GM21528 (cell line): ENCODE measurements at regions not wholly inside any gene's neighbourhood (a gene's known extent, or its start where the extent isn't known, plus 50 kb on each side); places are given as distances from the start of the nearest gene placed in this dataset.
"Not testable (repeated sequence)": the region's sequence is repeated elsewhere in the genome, so short reads cannot be mapped to it uniquely, and the experiment has no call there.

Experiments used
- ATAC-seq: cut with Tn5 transposase; IDR thresholded peaks from one replicate; pipeline ENCODE4 v1.9.1; 2021; ENCODE audit warnings: mild to moderate bottlenecking, moderate library complexity; ENCODE audit not compliant: unreplicated experiment, low FRiP score

DNA sequence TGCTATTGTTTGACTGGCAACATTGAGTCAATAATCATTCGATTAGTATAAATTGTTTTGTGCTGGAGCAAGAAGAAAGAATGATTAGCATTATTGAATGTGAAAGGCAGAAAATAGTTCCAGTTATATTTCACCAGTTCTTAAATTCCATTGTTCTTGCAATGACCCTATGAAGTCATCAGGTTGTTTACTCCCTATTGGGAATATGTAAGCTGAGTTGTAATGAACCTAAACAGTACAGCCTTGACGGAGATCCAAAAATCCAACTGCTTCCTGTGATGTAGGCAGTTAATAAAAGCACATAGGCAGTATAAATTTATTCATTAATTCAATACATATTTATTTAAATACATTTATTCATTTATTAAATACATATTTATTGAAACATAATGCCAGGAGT is 947.5 kb downstream of the PCDH7 start:
- ATAC-seq, result no peak

DNA sequence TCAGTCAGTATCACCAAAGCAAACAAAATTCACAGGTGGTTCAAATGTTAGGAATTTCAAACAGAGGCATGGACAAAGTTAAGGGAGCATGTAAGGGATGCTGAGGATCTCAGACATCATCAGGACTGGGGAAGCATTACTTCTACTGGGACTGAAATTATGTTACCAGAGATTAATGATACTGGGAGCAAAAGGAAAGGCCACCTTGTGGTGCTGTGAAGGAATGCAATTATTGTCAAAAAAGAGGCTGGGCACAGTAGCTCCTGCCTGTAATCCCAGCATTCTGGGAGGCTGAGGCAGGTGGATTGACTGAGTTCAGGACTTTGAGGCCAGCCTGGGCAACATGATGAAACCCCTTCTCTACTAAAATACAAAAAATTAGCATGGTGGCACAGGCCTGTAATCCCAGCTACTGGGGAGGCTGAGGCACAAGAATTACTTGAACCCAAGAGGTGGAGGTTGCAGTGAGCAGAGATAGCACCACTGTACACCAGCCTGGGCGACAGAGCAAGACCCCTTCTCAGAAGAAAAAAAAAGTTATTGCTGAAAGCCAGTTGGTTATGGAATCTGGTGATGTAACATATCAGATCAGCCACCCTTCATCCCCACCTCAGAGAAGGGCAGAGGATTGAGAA is 954.3 kb downstream of the PCDH7 start:
- ATAC-seq, result no peak

DNA sequence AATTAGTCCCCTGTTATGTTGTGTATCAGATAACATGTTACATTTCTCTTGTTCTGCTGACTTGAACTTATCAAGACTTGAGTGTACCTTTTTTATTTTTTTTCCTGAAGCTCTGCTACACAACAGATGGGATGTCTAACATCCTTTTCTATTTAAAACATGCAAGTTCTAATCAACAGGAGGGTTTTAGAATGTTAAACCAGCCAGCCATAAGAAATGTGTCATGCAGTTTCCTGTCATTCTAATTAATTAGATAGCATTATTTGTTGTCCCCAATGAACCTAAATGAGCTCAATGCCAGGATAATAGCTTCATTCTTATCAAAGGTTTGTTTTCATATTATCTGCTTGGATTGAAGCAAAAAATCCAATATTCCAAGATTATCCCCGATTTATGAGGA is 958.2 kb downstream of the PCDH7 start:
- no peak for ATAC-seq

DNA sequence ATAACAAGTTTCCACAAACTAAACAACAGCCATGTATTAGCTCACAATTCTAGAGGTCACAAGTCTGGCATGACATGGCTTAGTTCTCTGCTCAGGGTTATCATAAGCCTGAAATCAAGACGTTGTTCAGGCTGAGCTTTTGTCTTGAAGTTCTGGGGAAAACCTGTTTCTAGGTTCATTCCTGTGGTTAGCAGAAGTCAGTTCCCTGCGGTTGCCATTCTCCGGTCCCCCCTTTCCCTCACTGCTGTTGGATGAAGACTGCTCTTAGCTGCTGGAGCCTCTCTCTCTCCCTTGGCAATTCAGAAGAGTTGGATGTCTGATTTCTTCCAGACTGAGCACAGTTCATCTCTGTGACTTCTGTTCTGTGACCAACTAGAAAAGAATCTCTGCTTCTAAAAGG is 962.6 kb downstream of the PCDH7 start:
- no peak for ATAC-seq

DNA sequence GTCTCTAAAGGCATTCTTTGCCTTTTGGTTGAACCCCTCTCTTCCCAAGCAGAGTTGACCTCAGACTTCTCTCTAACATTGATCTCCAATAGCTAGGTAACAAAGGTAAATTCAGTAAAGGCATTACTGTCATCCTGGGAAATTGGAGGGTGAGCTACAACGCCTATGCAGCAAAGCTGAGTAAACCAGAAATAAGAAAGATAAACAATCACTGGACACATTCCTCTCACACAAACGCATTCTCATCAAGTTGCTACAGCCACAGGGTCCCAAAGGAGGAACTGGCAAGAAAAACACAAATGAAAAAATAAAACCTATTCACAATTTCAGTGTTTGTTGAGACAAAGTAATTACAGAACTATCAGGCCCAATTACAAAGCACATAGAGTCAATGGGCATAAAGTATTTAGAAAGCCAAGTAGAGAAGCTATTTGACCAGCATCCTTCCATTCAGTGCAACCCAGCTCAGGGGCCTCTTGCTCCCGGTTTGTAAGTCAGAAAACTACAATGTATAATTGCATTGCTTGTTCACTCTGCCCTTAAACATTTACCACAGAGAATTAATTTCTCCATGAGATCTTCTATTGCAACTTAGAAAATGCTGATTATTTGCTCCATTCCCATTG is 967.7 kb downstream of the PCDH7 start:
- no peak for ATAC-seq

DNA sequence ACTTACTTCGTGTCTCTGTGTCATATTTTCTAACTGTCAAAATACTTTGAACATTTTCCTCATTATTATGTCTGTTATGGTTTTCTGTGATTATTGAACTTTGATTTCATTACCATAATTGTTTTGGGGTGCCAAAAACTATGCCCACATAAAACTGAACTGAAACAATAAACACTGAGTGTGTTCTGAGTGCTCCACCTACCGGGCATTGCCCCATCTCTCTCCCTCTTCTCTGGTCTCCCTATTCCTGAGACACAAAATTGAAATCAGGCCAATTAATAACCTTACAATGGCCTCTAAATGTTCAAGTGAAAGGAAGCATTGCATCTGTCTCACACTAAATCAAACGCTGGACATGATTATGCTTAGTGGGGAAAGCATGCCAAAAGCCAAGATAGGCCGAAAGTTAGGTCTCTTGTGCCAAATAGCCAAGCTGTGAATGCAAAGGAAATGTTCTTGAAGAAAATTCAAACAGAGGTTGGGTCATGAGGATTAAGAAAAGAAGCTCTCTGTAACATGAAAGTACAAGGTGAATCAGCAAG is 972.3 kb downstream of the PCDH7 start:
- no peak for ATAC-seq

DNA sequence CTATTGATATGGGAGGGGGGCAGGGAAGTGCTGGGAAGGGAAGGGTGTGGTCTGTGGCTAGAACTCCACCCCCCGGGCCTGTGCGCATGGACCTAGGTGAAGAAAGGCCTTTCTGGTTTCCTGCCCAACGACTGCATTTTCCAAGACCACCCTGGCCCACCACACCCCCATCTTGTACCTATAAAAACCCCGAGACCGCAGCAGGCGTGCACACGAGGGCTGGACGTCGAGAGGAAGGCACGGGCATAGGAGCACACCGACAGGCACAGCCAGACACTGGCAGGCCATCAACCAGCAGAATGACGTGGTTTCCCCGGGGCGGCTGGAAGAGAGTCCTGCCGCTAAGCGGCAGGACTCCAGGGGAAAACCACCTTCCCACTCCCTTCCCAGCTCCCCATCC is 981.1 kb downstream of the PCDH7 start:
- no peak for ATAC-seq

DNA sequence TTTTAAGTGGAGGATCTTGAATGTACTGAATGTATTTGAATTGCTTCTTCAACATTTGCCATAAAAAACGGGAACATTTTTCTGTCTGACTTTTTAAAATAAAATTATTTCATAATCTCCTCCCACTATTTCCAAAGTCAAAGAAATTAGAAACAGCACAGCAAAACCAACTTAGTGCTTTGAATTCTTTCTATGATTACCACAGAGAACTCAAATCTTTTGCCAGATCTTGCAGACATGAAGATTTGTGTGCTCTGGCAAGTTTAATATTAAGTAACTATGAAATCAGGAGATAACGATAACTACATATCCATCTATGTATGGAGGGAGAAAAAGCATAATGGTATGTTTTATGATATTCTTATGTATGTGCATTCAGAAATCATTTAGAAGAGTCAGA is 982.2 kb downstream of the PCDH7 start:
- ATAC-seq, result no peak

DNA sequence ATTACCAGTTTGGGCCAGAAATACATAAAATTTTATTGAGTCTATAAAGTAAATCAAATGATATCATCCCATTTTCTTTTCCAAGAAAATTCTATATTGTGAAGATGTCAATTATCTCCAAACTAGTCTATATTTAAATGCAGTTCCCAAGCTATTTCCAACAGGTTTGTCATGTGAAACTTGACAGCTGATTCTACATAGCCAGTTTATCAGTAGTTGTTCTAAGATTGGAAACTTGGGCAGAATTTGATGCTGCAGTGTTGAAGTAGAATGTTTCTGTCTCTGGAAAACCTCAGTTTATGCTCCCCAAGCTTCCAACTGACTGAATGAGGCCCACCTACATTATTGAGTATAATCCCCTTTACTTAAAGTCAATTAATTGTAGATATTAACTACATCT is 994.1 kb downstream of the PCDH7 start:
- no peak for ATAC-seq

DNA sequence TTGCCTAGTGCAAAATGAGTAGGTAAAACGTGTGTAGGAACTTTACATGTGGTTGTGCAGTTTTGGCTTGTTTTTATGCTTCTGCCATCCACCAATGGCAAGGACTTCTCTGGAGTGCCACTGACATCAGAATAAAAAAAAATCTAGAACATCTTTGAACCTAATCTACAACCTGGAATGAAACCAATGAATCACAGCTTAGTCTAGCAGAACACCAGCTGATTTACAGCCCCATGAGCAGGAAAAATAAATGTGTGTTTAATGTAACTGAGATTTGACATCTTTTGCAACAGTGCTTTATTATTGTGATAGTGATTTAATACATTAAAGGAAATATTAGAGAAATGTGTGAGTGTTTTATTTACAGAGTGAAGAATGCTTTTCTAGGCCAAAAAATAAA is 995.1 kb downstream of the PCDH7 start:
- no peak for ATAC-seq

DNA sequence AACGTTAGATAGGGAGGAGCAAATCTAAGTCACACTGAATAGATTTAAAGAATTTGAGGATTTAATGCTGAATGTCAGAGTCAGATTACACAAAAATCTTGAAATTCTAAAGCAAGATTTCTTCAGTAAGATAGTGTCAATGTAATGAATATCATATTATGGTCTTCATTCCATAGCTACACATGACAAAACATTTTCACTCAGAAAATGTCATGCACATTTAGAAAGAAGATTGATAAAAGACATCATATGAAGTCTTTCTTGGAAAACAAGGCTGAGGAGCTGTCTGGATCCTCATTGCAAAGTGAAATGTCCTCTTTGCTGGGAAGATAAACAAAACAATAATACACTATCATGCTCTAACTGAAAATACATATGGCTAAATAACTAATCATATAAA is 1006.9 kb downstream of the PCDH7 start:
- no peak for ATAC-seq

DNA sequence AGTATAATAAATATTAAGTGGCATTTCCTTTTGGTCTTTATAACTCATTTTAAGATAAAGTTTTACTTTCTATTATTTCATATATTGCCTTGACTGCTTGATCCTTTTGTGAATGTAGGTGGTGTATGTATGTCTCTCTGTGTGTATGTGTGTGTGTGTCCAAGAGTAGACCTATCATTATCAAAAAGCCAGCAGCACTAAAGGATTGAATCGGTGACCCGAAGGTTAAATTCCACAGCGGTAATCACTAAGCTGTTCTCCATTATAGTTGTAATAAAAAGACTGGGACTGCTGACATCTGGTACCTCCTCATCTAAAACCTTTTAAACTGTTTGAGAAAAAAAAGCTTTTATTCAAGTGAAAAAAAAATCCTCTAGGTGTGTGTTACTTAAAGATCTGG is 1014.8 kb downstream of the PCDH7 start:
- ATAC-seq, result no peak

DNA sequence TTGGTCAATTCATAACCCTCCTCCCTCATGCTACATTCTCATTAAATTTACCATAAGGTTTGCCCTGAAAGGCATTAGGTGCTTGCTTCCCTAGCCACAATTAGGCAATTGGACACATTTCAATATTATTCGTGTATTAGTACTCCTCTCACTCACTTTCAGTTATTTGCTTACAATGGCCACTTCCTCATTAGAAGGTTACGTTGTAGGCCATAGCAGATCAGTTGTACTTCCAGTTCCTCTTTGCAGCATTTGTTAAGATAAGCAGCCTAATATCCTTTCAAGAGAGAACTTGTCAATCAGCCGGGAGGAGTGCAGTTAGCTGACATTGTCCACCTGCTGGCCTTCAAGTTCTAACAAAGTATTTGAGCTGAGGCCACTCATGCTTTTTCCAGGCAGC is 1017.2 kb downstream of the PCDH7 start:
- ATAC-seq, result no peak

DNA sequence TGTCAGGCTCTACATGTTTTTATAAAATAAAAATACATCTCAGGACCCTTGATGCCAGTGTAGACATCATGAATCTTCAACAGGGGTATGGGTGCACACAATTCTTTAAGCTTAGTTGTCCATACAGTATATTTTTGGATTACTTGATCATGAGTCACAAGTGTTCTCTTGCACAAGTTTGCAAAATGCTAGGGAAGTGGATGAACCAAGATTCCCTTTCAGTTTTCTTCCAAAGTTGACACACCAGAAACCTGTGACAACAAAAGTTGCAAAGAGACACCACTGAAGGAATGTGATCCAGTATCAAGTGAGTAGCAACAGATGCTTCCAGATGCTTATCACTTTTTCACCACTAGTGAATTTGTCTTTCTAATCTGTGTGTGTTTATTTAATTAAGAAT is 1021.2 kb downstream of the PCDH7 start:
- no peak for ATAC-seq

DNA sequence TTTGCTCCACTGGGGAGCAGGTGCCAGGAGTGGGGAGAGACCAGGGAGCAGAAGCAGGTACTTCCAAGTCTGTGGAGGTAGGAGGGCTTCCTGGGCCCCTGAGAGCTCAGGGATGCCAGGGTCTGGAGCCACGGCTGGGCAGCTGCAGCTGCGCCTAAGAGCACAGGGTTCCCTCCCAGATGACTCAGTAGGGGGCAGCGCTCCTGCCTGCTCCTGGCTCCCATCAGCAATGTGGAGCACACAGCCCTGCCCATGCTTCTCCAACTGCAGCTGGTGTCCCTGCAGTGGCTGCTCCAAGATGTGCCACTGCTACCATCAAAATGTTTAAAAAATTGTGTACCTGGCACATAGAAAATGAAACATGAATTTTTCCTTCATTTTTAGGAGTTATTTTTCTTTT is 1028.2 kb downstream of the PCDH7 start:
- ATAC-seq, result no peak

DNA sequence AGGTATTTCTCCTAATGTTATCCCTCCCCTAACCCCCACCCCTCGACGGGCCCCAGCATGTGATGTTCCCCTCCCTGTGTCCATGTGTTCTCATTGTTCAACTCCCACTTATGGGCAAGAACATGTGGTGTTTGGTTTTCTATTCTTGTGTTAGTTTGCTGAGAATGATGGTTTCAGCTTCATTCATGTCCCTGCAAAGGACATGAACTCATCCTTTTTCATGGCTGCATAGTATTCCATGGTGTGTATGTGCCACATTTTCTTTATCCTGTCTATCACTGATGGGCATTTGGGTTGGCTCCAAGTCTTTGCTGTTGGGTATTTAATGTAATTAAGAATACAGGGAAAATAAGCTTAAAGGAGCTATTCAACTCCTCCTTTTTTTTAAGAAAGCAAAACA is 1030.4 kb downstream of the PCDH7 start:
- not testable (repeated sequence) for ATAC-seq

DNA sequence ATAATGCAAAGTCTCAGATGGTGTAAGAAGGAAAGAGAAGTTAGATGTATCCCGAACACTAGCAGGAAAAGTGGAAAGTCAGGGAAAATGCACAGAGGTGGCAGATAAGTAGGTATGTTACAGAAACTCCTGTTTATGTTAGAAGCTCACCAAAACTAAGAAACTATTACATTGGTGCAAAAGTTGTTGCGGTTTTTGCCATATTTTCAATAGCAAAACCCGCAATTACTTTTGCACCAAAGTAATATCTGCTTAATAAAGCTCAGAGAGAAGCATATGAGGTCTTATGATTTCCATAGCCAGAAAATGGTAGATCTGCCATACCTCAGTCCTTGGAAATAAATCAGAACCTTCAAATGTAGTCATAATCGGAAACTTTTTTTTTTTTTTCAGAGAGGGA is 1035.6 kb downstream of the PCDH7 start:
- no peak for ATAC-seq

DNA sequence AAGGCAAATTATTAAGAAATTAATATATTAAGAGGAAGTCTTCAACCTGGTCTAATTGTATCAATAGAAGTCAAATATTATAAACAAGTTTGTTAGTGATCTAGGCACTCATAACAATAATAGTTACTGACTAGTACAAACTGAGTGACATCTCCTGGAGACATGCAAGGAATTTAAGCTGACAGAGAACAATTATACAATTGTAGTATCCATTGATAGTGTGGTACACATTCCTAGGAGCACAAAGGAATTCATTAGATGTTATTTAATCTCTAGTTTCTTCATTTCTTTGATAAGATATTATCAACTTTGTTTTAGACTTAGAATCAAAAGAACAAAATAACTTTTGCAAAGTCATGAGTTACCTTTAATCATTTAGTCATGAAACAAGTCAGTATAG is 1048.6 kb downstream of the PCDH7 start:
- no peak for ATAC-seq

DNA sequence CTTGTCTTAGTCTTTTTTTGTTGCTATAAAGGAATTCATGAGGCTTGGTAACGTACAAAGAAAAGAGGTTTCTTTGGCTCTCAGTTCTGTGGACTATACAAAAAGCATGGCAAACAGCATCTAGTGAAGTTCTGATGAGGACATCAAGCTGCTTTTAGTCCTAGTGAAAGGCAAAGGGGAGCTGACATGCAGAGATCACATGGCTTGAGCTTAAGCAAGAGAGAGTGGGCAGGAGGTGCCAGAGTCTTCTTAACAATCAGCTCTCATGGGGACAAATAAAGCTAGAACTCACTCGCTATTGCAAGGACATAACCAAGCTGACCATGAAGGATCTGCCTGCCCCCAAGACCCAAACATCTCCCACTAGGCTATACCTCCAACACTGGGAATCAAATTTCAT is 1063.1 kb downstream of the PCDH7 start:
- ATAC-seq, result no peak

DNA sequence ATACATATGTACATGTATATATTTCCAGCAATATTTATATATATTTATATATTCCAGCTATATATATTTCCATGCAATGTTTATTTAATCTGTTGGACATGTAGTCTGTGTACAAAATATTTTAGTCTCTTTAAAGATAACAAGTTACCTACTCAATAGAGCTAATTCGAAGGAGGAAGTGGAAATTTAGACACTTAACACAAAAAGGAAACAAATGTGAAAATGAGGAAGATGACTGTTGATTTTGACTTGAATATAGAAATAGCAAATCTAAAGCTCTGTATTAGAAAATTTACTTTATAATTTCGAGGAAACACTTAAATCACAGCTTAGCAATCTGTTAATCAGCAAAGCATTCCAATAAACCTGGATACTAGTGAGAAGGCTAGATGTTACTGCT is 1064.4 kb downstream of the PCDH7 start:
- ATAC-seq, result no peak

DNA sequence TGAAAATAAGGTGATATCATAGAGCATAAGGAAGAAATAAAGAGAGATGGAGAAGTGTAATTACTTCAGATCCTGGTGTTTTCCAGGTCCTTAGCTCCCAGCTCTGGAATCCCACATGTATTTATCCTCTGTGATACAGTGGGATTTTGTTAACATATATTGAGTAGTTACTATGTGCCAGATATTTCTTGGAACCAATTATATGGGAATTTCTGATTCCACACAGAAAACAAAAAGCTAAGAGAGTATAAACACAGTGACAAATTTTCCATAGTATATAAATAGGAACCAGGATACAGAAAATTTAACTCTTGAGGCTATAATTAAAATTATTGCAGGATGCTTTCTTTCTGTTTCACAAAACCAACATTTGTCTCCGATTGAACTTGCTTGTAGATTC is 1067.5 kb downstream of the PCDH7 start:
- ATAC-seq, result no peak

DNA sequence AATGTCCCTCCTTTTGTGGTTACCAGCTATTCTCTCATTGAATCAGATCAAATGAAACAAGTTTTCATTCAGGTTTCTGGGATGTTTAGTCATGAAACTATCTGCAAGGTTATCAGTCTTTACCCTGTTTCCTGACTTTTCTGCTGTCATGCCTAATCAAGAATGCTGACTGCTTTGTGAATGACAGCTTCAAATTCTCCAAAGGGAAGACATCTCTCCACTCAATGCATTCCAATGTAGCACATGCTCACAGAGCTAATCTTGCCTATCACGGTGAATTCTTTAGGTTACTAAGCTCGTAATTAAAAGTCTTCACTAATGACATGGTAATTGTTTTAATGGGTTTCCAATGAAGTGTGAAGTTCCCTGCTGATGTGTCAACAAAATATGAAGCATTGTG is 1068.5 kb downstream of the PCDH7 start:
- ATAC-seq, result no peak

DNA sequence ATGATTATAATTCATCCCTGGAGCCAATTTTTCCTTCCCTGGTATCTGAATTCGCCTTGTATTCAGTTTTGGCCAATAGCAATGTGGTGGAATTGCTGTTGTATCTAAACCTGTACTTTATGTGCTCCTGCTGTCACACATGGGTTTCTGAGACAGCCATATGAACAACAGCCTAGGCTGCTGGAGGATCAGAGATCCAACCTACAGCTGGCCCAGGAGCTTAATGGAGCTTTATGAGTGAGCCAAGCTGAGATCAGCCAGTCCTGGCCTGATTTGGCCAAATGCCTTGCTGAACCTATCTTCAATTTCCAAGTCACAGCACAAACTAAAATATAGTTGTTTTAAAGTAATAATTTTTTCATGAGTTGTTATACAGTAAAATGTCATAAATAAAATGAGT is 1071.5 kb downstream of the PCDH7 start:
- ATAC-seq, result no peak
